KOPT-K1 (cell line): ENCODE measurements at regions not wholly inside any gene's neighbourhood (a gene's known extent, or its start where the extent isn't known, plus 50 kb on each side); places are given as distances from the start of the nearest gene placed in this dataset.

Experiments
- H3K27ac ChIP-seq: fragments of 200-600 bp; sonication (generic); 2 replicates; pipeline ENCODE4 v1.5.1; 2016; ENCODE audit warnings: antibody characterized with exemption, mild to moderate bottlenecking, low read depth, low read length; ENCODE audit not compliant: poor library complexity, severe bottlenecking
- H3K36me3 ChIP-seq: fragments of 200-600 bp; sonication (generic); 2 replicates; pipeline ENCODE4 v1.5.1; 2017; ENCODE audit warnings: antibody characterized with exemption, mild to moderate bottlenecking, low read length, moderate library complexity; ENCODE audit not compliant: insufficient read depth
- H3K9me3 ChIP-seq: fragments of 200-600 bp; sonication (generic); 2 replicates; pipeline ENCODE4 v1.5.1; 2017; ENCODE audit warnings: antibody characterized with exemption, low read length, mild to moderate bottlenecking; ENCODE audit not compliant: insufficient read depth, poor library complexity, severe bottlenecking

DNA sequence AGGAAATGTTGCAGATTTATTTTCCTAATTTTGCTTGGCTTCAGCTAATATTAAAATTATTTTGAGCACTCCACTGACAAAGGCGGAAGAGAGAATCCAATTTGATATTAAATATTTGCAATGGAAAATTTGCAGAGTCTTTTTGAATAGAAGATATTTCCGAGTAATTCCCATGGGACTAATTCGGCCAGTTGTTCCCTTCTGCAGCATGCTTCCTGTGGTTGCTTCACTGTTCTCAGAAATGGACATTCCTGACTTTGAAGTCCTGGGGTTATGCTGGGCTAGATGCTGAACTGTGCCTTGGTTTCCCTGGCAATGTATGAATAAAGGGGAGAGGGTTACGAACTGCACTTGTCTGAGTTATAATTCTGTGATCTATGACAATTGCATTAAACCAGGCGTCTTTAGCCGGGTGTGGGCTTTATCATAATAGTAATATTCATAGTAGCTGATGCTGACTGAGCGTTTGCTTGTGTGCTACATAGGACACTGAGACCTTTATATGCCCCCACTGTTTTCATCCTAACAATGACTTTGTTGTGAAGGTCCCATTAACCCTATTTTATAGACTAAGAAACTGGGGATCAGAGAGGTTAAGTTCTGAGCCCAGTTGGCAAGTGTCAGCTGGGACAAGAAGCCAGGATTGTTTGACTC is 114.5 kb upstream of the SPRY4 start:
- H3K36me3 ChIP-seq, result no peaks in the 10 kb centered on the region
- H3K27ac ChIP-seq, result no peak overlapping the region
- H3K9me3 ChIP-seq, result no peaks in the 10 kb centered on the region

- Histone ChIP-seq H3K27ac (no peak overlapping the region), H3K36me3 (no peaks in the 10 kb centered on the region), H3K9me3 (no peaks in the 10 kb centered on the region)
Measured at GRCh38 chr5:142438573-142438972, 113.8 kb upstream of the SPRY4 start.

- Histone ChIP-seq H3K9me3 (no peaks in the 10 kb centered on the region), H3K27ac (no peak overlapping the region), H3K36me3 (no peaks in the 10 kb centered on the region)
Measured at GRCh38 chr5:142437563-142437962, 112.7 kb upstream of the SPRY4 start.

GRCh38 chr5:142435410-142436115 is 110.7 kb upstream of the SPRY4 start:
- H3K36me3 ChIP-seq, result no peaks in the 10 kb centered on the region
- H3K27ac ChIP-seq, result no peak overlapping the region
- no peaks in the 10 kb centered on the region for H3K9me3 ChIP-seq

DNA sequence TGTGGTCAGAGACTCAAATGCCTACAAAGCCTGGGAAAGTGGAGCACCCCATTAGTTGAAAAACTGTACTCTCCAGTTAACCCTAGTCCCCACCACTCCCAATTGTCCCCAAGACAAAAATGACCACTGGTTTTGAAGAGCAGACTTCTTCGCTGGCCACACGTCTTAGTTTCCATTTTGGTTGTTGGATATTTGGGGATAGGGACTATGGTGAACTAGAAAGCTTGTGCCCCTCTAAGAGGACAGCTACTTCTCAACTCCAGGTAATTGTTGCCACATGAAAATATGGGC is 109.4 kb upstream of the SPRY4 start:
- Histone ChIP-seq H3K36me3 (no peaks in the 10 kb centered on the region), H3K27ac (no peak overlapping the region), H3K9me3 (no peaks in the 10 kb centered on the region)

GRCh38 chr5:142433526-142434321 is 108.9 kb upstream of the SPRY4 start:
- no peaks in the 10 kb centered on the region for H3K9me3 ChIP-seq
- H3K36me3 ChIP-seq, result no peaks in the 10 kb centered on the region
- H3K27ac ChIP-seq, result peak overlapping the region; percentile 66

GRCh38 chr5:142432961-142433360 is 108.1 kb upstream of the SPRY4 start:
- Histone ChIP-seq H3K9me3 (no peaks in the 10 kb centered on the region), H3K27ac (peak overlapping the region; percentile 66), H3K36me3 (no peaks in the 10 kb centered on the region)

DNA sequence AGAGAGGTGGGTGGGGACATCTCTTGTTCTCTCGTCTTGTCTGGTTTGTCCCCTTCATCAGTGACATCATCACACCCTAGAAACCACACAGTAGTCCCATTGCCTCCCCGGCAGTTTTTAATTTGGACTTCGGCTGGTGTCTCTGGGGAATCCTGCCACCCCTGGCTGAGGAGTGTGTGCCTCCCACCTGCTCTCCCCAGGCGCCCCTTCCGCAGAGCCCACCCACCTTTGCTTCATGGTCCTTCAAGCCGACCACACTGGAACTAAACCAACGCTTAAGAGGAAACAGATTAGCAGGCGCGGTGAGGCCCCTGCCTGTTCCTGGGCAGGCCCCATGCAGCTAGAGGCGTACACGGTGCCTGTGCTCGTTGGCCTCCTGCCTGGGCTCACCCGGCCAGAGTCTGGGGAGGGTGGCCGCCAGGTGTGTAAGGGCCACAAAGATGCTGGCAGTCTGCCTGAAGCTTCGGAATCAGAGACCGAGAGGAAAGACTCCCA is 107.6 kb upstream of the SPRY4 start:
- peak overlapping the region; percentile 66 for H3K27ac ChIP-seq
- no peaks in the 10 kb centered on the region for H3K36me3 ChIP-seq
- H3K9me3 ChIP-seq, result no peaks in the 10 kb centered on the region

DNA sequence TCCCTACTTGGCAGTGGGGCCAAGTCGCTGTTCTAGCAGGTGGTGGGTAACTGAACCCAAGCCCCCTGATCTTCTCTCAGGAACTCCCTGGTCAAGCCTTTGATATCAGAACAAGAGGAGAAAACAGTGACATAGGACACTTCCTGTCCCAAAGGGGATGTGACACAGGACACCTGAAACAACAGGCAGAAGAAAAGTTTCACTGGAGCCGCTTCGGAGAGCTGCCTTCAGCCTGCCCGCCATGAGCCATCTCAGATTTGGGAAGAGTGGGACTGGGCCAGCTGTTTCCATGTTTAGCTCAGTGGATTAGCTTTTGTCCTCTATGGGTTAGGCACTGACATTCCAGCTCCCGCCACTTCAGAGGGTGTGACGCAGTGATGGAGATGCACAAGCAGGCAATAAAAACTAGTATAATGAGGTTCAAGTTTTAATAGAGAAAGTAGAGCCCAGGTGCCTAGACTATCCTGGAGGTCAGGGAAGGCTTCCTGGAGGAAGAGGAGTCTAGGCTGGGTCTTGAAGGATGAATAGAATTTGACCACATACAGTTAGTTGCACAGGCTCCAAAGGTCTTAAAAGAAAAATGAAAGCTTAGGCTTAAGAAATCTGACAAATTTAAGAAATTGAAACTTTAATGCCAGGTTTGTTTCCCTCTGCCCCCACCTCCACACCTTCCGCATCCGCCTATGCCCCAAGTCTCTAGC is 104.1 kb upstream of the SPRY4 start:
- Histone ChIP-seq H3K36me3 (no peaks in the 10 kb centered on the region), H3K9me3 (no peaks in the 10 kb centered on the region), H3K27ac (no peak overlapping the region)

- H3K27ac ChIP-seq, result no peak overlapping the region
- H3K9me3 ChIP-seq, result no peaks in the 10 kb centered on the region
- no peaks in the 10 kb centered on the region for H3K36me3 ChIP-seq
Measured at GRCh38 chr5:142428036-142428772, 103.4 kb upstream of the SPRY4 start.

DNA sequence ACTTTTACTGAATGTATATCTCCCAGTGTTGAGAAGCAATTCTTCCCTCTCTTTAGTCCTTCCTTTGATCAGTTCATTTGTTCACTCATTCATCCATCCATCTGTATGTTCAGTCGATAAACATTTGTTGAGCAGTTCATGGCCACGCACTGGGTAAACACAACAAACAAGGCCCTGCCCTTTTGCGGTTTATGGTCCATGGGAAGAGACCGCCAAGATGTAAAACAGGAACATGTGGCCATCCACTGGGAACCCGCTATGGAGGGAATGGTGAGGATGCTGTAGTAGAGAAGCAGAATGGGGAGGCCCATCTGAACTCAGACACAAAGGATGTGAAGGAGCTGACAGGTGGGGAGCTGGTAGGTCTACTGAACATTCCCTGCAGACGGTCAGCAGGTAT is 102.7 kb upstream of the SPRY4 start:
- Histone ChIP-seq H3K9me3 (no peaks in the 10 kb centered on the region), H3K36me3 (no peaks in the 10 kb centered on the region), H3K27ac (no peak overlapping the region)

DNA sequence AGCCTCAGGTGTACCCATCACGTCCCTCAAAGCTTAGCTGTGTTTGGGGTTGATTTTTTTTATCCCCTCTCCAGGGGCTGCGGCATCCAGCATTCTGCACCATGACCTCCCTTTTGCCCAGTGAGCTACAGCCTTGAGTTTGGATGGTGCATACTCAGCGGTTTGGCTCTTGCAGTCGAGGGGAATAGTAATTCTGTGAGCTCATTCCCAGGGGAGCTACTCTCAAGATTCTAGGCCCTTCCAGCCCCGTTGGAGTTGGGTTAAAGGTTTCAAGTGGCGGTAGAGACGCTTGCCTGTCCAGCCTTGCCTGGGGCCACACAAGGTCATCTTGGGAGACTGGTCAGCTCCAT is 102.2 kb upstream of the SPRY4 start:
- Histone ChIP-seq H3K36me3 (no peaks in the 10 kb centered on the region), H3K27ac (no peak overlapping the region), H3K9me3 (no peaks in the 10 kb centered on the region)

DNA sequence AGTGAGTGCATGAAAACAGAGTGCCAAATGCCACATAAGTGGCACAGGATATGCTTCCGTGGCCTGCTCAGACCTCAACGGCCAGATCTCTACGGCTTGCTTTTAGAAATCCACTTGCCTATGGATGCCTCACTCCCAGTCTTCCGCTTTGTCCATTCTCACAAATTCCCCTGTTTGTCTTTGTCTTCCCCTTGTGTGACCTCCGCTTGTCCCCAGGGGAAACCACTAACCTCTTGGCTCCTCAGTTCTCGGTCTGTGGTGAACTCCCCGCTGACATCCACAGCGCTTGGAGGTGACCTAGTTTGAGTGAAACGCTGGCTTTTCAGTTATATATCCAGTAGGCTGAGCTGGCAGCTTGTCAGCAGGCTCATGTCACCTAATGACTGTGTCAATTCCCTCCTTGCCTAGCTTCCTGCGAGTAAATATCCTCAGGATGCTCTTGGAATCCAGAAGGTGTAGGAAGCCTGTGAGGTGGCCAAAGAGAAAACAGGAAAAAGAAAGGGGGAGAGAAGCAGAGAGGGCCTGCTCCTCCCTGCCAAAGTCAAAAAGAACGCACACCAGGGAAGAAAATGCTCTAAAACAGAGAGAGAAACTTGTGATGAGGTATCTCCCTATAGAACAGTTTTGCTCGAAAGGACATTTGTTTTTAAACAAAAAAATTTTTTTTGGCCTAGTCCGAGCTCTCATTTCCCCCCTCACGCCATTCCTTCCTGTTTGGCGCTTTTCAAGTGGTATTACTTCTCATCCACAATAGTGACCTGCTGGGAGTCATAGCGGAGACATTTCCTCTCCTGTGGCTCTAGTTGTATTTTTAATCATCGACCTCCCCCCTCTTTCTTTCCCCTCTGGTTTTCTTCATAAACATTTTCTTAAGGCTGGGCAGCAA is 101.6 kb upstream of the SPRY4 start:
- Histone ChIP-seq H3K36me3 (no peaks in the 10 kb centered on the region), H3K9me3 (no peaks in the 10 kb centered on the region), H3K27ac (no peak overlapping the region)
